Glutamatergic neuron (in vitro differentiated cells): ENCODE measurements at regions not wholly inside any gene's neighbourhood (a gene's known extent, or its start where the extent isn't known, plus 50 kb on each side); places are given as distances from the start of the nearest gene placed in this dataset.
A peak's percentile ranks its signal among the peaks of the same experiment; 100 is the strongest.
"Not testable (repeated sequence)": the region's sequence is repeated elsewhere in the genome, so short reads cannot be mapped to it uniquely, and the experiment has no call there.

ENCODE experiments used
- DNase-seq: peaks from one replicate; pipeline ENCODE4 v3.0.0; 2022
- H3K27ac Mint-ChIP-seq: one replicate; pipeline ENCODE4 v1.8.0; 2020; ENCODE audit warnings: mild to moderate bottlenecking, mixed read lengths, inconsistent platforms; ENCODE audit not compliant: unreplicated experiment
- H3K27me3 Mint-ChIP-seq: one replicate; pipeline ENCODE4 v1.8.0; 2020; ENCODE audit warnings: mild to moderate bottlenecking, moderate library complexity, mixed read lengths, inconsistent platforms; ENCODE audit not compliant: unreplicated experiment
- H3K36me3 Mint-ChIP-seq: one replicate; pipeline ENCODE4 v1.8.0; 2020; ENCODE audit warnings: mild to moderate bottlenecking, mixed read lengths, inconsistent platforms; ENCODE audit not compliant: unreplicated experiment
- H3K4me1 Mint-ChIP-seq: one replicate; pipeline ENCODE4 v1.8.0; 2020; ENCODE audit warnings: mild to moderate bottlenecking, low read depth, mixed read lengths, inconsistent platforms; ENCODE audit not compliant: unreplicated experiment
- H3K4me3 Mint-ChIP-seq: one replicate; pipeline ENCODE4 v1.8.0; 2020; ENCODE audit warnings: mild to moderate bottlenecking, mixed read lengths, inconsistent platforms; ENCODE audit not compliant: unreplicated experiment
- H3K9me3 Mint-ChIP-seq: one replicate; pipeline ENCODE4 v1.8.0; 2020; ENCODE audit warnings: mild to moderate bottlenecking, moderate library complexity, mixed read lengths, inconsistent platforms; ENCODE audit not compliant: unreplicated experiment
- TF ChIP-seq, protein P1 (sequence below): fragments of 200-600 bp; sonication (generic); IDR thresholded peaks from one replicate; pipeline ENCODE4 v1.5.0; 2021; ENCODE audit not compliant: partially characterized antibody, unreplicated experiment

DNA sequence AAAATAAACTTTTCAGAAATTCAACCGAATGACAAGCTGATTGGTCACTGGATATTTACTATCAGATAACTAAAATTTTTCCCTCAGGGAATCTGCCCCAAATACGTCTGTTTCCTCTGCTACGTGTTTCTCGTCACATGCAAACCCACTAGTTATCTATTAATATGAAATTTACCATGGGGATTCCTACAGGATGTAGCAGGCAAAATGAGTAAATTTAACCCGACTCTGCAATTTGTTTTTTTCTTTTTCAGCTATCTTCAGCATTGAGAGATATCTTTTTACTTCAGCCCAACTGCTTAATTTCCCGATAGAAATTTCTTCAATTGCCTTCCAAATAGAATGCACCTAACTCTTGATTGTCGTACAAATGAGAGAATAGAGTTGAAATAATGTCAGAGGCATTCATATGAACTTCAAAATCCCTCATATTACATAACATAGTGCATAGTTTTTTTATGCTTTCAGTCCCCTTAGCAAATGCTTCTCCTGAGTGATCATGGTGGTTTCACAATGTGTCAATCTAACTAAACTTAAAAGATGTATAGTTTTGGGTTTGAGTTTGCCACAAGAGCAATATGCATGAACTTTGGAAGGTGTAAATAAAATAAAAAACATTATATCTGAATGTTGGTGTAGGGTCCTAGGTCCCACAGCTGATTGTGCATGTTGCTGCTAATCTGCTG, 913.1 kb upstream of the GRIA3 start:
- peaks cover 4% of the 10 kb centered on the region for H3K36me3 Mint-ChIP-seq
- H3K27me3 Mint-ChIP-seq = no peaks in the 10 kb centered on the region
- DNase-seq = no peak
- TF ChIP-seq, protein P1, sequence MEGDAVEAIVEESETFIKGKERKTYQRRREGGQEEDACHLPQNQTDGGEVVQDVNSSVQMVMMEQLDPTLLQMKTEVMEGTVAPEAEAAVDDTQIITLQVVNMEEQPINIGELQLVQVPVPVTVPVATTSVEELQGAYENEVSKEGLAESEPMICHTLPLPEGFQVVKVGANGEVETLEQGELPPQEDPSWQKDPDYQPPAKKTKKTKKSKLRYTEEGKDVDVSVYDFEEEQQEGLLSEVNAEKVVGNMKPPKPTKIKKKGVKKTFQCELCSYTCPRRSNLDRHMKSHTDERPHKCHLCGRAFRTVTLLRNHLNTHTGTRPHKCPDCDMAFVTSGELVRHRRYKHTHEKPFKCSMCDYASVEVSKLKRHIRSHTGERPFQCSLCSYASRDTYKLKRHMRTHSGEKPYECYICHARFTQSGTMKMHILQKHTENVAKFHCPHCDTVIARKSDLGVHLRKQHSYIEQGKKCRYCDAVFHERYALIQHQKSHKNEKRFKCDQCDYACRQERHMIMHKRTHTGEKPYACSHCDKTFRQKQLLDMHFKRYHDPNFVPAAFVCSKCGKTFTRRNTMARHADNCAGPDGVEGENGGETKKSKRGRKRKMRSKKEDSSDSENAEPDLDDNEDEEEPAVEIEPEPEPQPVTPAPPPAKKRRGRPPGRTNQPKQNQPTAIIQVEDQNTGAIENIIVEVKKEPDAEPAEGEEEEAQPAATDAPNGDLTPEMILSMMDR = no peak
- H3K9me3 Mint-ChIP-seq = no peaks in the 10 kb centered on the region
- H3K27ac Mint-ChIP-seq = no peak overlapping the region
- H3K4me3 Mint-ChIP-seq = no peak overlapping the region
- peaks cover 9% of the 10 kb centered on the region for H3K4me1 Mint-ChIP-seq

DNA sequence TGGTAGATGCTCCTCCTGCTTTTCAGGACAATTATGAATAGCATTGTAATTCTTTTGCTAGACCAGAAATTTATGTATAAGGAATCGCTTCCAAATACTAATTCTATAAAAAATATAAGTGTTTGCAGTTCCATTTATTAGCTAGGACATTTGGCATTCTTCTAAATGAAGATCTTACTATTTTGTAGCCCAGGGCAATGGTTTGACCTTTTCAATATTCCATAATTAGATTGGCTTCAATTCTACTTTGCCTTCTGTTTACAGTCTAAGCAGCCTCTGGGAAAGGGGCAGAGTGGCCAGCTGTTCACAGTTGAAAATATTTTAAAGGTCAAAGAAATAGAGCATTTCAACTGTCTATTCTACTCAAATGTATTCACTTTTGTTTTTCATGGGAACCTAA, 912.1 kb upstream of the GRIA3 start:
- no peaks in the 10 kb centered on the region for H3K27me3 Mint-ChIP-seq

DNA sequence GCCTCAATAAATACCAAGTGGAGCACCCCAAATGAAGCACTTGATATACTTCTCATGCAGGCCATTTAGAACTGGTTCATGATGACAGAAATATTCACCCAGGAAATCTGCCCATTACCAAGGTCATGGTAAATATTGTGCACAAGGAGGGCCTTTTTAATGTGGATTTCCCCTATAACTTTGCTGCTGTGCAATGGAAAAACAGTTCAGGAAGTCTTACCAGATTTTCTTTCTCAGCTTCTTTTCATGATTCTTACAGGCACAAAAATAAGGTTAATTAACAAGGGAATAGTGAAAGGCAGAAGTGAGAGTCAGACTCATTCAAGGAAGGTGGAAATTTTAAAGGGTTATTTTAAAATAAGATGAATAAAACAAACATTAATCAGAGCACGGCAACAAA, 904.3 kb upstream of the GRIA3 start:
- Mint-ChIP-seq H3K9me3 (no peaks in the 10 kb centered on the region), H3K36me3 (no peaks in the 10 kb centered on the region), H3K4me1 (no peaks in the 10 kb centered on the region), H3K27me3 (no peaks in the 10 kb centered on the region), H3K4me3 (no peak overlapping the region), H3K27ac (no peak overlapping the region)
- no peak for DNase-seq
- TF ChIP-seq, protein P1 = no peak

More for the DNA sequence above, 912.1 kb upstream of the GRIA3 start:
- TF ChIP-seq, protein P1 = no peak
- H3K4me1 Mint-ChIP-seq = peaks cover 9% of the 10 kb centered on the region
- H3K4me3 Mint-ChIP-seq = no peak overlapping the region
- no peak for DNase-seq
- H3K27ac Mint-ChIP-seq = peak overlapping the region; percentile 28
- peaks cover 4% of the 10 kb centered on the region for H3K36me3 Mint-ChIP-seq
- no peaks in the 10 kb centered on the region for H3K9me3 Mint-ChIP-seq

DNA sequence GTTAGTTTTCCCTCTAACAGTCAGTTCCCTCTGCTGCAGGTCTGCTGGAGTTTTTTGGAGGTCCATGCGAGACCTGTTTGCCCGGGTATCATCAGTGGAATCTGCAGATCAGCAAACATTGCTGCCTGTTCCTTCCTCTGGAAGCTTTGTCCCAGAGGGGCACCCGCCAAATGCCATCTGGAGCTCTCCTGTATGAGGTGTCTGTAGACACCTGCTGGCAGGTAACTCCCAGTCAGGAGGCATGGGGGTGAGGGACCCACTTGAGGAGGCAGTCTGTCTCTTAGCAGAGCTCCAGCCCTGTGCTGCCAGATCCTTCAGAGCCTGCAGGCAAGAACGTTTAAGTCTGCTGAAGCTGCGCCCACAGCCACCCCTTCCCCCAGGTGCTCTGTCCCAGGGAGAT, 884.3 kb upstream of the GRIA3 start:
- not testable (repeated sequence) for H3K27ac Mint-ChIP-seq, H3K4me3 Mint-ChIP-seq, H3K9me3 Mint-ChIP-seq, H3K27me3 Mint-ChIP-seq, H3K36me3 Mint-ChIP-seq, H3K4me1 Mint-ChIP-seq, DNase-seq

DNA sequence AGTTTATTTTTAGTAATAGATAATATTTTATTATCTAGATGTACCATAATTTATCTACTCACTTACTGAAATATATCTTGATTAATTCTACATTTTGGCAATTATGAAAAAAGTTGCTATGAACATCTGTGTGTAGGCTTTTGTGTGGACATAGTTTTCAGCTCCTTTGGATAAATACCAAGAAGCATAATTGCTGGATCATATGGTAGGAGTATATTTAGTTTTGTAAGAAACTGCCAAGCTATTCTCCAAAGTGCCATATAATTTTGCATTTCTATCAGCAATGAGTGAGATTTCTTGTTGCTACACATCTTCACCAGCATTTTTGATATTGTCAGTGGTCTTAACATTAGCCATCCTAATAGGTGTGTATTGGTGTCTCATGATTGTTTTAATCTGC, 882.6 kb upstream of the GRIA3 start:
- TF ChIP-seq, protein P1 = no peak
- no peaks in the 10 kb centered on the region for H3K27me3 Mint-ChIP-seq
- no peaks in the 10 kb centered on the region for H3K4me1 Mint-ChIP-seq
- no peaks in the 10 kb centered on the region for H3K36me3 Mint-ChIP-seq
- DNase-seq = no peak
- no peak overlapping the region for H3K27ac Mint-ChIP-seq
- H3K4me3 Mint-ChIP-seq = no peak overlapping the region
- H3K9me3 Mint-ChIP-seq = no peaks in the 10 kb centered on the region

DNA sequence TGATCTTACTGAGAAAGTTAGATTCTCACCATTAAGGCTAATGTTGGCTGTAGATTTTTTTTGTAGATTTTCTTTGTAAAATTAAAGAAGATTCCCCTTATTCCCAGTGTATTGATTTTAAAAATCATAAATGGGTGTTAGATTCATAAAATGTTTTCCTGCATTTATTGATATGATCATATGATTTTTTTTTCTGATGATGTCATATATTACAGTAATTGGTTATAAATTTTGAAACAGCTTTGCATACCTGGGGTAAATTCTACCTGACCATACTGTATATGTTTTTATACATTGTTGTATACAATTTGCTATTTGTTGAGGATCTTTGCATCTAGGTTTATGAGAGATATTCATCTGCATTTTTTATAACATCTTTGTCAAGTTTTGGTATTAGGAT, 880.3 kb upstream of the GRIA3 start:
- H3K36me3 Mint-ChIP-seq = no peaks in the 10 kb centered on the region
- H3K9me3 Mint-ChIP-seq = peaks cover 2% of the 10 kb centered on the region
- no peak overlapping the region for H3K4me3 Mint-ChIP-seq

More for the DNA sequence above, 880.3 kb upstream of the GRIA3 start:
- no peak for DNase-seq
- no peak overlapping the region for H3K27ac Mint-ChIP-seq
- no peaks in the 10 kb centered on the region for H3K27me3 Mint-ChIP-seq
- no peaks in the 10 kb centered on the region for H3K4me1 Mint-ChIP-seq
- TF ChIP-seq, protein P1 = no peak
